Lung (tissue), 11 donors: ENCODE measurements at regions not wholly inside any gene's neighbourhood (a gene's known extent, or its start where the extent isn't known, plus 50 kb on each side); places are given as distances from the start of the nearest gene placed in this dataset.

Experiments
- ATAC-seq: fragments of 200-7000 bp; cut with Tn5 transposase; one replicate; pipeline ENCODE4 v1.9.1; 2020; ENCODE audit warnings: moderate number of reproducible peaks; ENCODE audit not compliant: insufficient read depth, low FRiP score
- DNase-seq, 3 donors: peaks; one replicate each; pipeline ENCODE4 v3.0.0-alpha.2; 2013 to 2017
- H3K27ac ChIP-seq, 2 donors: one replicate each; pipeline ENCODE4 v1.5.1; 2013; ENCODE audit warnings: mild to moderate bottlenecking in 2 of 2, moderate library complexity in 2 of 2, control low read depth in 1 of 2, inconsistent platforms in 1 of 2, low read depth in 1 of 2, low read length in 1 of 2
- H3K27me3 ChIP-seq, 3 donors: one replicate each; pipeline ENCODE4 v1.5.1; 2013; ENCODE audit warnings: low read length in 2 of 3; ENCODE audit not compliant: control insufficient read depth in 3 of 3, insufficient read depth in 3 of 3
- H3K36me3 ChIP-seq, 4 donors: one replicate each; pipeline ENCODE4 v1.5.1; 2013; ENCODE audit warnings: low read length in 4 of 4, mild to moderate bottlenecking in 1 of 4, moderate library complexity in 1 of 4; ENCODE audit not compliant: control insufficient read depth in 4 of 4, insufficient read depth in 4 of 4
- H3K4me1 ChIP-seq, 5 donors: one replicate each; pipeline ENCODE4 v1.5.1; 2013; ENCODE audit warnings: low read length in 5 of 5, mild to moderate bottlenecking in 2 of 5, moderate library complexity in 1 of 5; ENCODE audit not compliant: control insufficient read depth in 5 of 5, insufficient read depth in 5 of 5
- H3K4me3 ChIP-seq: one replicate; pipeline ENCODE4 v1.5.1; 2013; ENCODE audit warnings: mild to moderate bottlenecking, control low read depth, moderate library complexity
- H3K9ac ChIP-seq, 2 donors: one replicate each; pipeline ENCODE4 v1.5.1; 2013; ENCODE audit warnings: low read length in 2 of 2, control low read depth in 1 of 2; ENCODE audit not compliant: insufficient read depth in 1 of 2
- H3K9me3 ChIP-seq, 4 donors: one replicate each; pipeline ENCODE4 v1.5.1; 2013; ENCODE audit warnings: low read length in 3 of 4, mild to moderate bottlenecking in 1 of 4, moderate library complexity in 1 of 4; ENCODE audit not compliant: control insufficient read depth in 4 of 4, insufficient read depth in 3 of 4
- CTCF ChIP-seq: IDR thresholded peaks from 2 replicates; pipeline ENCODE4 v1.5.1; 2012; ENCODE audit warnings: mild to moderate bottlenecking; ENCODE audit errors: control extremely low read depth, extremely low read depth
- WGBS, 2 donors: extraction: QIAGEN DNeasy Blood & Tissue Kit; methylation state at CpG; one replicate each; pipeline ENCODE4 v1.1.7; 2013; 5-methylcytosine and 5-hydroxymethylcytosine counted together
- donor health status: control.
- donor health status: control.
- donor health status: Bipolar disorder and iron deficiency.
- donor health status: healthy.
- donor health status: DM: yes; HTN: yes; CAD: no.

- no peak overlapping the region for H3K9ac ChIP-seq
- H3K27ac ChIP-seq: no peak overlapping the region
- no peak overlapping the region for H3K4me3 ChIP-seq
- WGBS, 2 donors: 64 to 69% methylated on average over 7 of the region's 7 CpGs
- peaks cover 0 to 19% (median 4%) of the 10 kb centered on the region in 5 donors for H3K4me1 ChIP-seq
- no peaks in the 10 kb centered on the region for H3K27me3 ChIP-seq
- no peaks in the 10 kb centered on the region for H3K36me3 ChIP-seq
- ATAC-seq (no peak), DNase-seq (no peak)
- no peaks in the 10 kb centered on the region for H3K9me3 ChIP-seq
- TF ChIP-seq CTCF: no peak
Measured at GRCh38 chr5:4198461-4198860, 602.8 kb downstream of the IRX1 start.

- Histone ChIP-seq H3K4me1 (peaks cover 0 to 19% (median 4%) of the 10 kb centered on the region in 5 donors), H3K27ac (no peak overlapping the region), H3K4me3 (no peak overlapping the region), H3K36me3 (no peaks in the 10 kb centered on the region), H3K27me3 (no peaks in the 10 kb centered on the region), H3K9me3 (peaks cover 0 to under 1% (median 0%) of the 10 kb centered on the region in 4 donors), H3K9ac (no peak overlapping the region)
- DNase-seq (no peak), ATAC-seq (no peak)
- TF ChIP-seq CTCF: no peak
- 82 to 93% methylated on average over 19 of the region's 19 CpGs for WGBS, 2 donors
Measured at GRCh38 chr5:4199049-4199841, 603.6 kb downstream of the IRX1 start.

GRCh38 chr5:4203146-4203545 lies 607.5 kb downstream of the IRX1 start:
- Histone ChIP-seq H3K4me3 (no peak overlapping the region), H3K27me3 (no peaks in the 10 kb centered on the region), H3K9me3 (peaks cover 0 to 3% (median 0%) of the 10 kb centered on the region in 4 donors), H3K27ac (no peak overlapping the region), H3K9ac (no peak overlapping the region), H3K36me3 (no peaks in the 10 kb centered on the region), H3K4me1 (peaks cover 0 to 12% (median 7%) of the 10 kb centered on the region in 5 donors)
- 86 to 88% methylated on average over 4 of the region's 4 CpGs for WGBS, 2 donors
- no peak for TF ChIP-seq CTCF
- no peak for DNase-seq
- no peak for ATAC-seq
